Left lung (tissue), 4 donors: ENCODE measurements at regions not wholly inside any gene's neighbourhood (a gene's known extent, or its start where the extent isn't known, plus 50 kb on each side); places are given as distances from the start of the nearest gene placed in this dataset.

ENCODE experiments used
- ATAC-seq: fragments of 200-7000 bp; cut with Tn5 transposase; one replicate; pipeline ENCODE4 v1.9.1; 2020; ENCODE audit warnings: moderate library complexity
- DNase-seq, 4 donors: peaks; one replicate each; pipeline ENCODE4 v3.0.0-alpha.2; 2013 to 2020
- H3K27ac ChIP-seq, 2 donors: fragments of 200-600 bp; sonication (generic) in 1 of 2; one replicate each; pipeline versions ENCODE4 v1.5.0 to v1.8.0; 2020 to 2021
- H3K27me3 ChIP-seq, 2 donors: fragments of 200-600 bp; sonication (generic) in 1 of 2; one replicate each; pipeline versions ENCODE4 v1.5.0 to v1.8.0; 2020 to 2021
- H3K36me3 ChIP-seq, 2 donors: fragments of 200-600 bp; sonication (generic) in 1 of 2; one replicate each; pipeline versions ENCODE4 v1.5.0 to v1.8.0; 2020 to 2021
- H3K4me1 ChIP-seq, 2 donors: fragments of 200-600 bp; one replicate each; pipeline ENCODE4 v1.8.0; 2021
- H3K4me3 ChIP-seq, 2 donors: fragments of 200-600 bp; sonication (generic) in 1 of 2; one replicate each; pipeline versions ENCODE4 v1.5.0 to v1.8.0; 2020 to 2021; ENCODE audit warnings: mild to moderate bottlenecking in 1 of 2
- H3K9me3 ChIP-seq, 2 donors: fragments of 200-600 bp; sonication (generic) in 1 of 2; one replicate each; pipeline versions ENCODE4 v1.5.0 to v1.8.0; 2020 to 2021
- CTCF ChIP-seq, 2 donors: fragments of 200-600 bp; sonication (generic) in 1 of 2; IDR thresholded peaks; one replicate each; pipeline versions ENCODE4 v1.5.0 to v1.8.0; 2021; ENCODE audit warnings: antibody characterized with exemption in 2 of 2
- intact Hi-C, 2 donors: fragments of 100-400 bp; cut with DNase I; formaldehyde crosslinking; loops; one replicate each; pipeline versions ENCODE4 v1.11.2 to v1.14.2; 2022
- donor health status: DM: no; HTN: yes; CAD: no.
- donor health status: DM: no; HTN: no; CAD: no.

GRCh38 chr21:17071093-17071492, 441.8 kb upstream of the CXADR start:
- DNase-seq (no peak), ATAC-seq (no peak)
- intact Hi-C loops: no loop called here
- no peaks in the 10 kb centered on the region for H3K27me3 ChIP-seq
- H3K4me3 ChIP-seq: no peak overlapping the region
- H3K9me3 ChIP-seq: peaks cover 0 to 9% of the 10 kb centered on the region in 2 donors
- no peaks in the 10 kb centered on the region for H3K36me3 ChIP-seq
- H3K27ac ChIP-seq: no peak overlapping the region
- TF ChIP-seq CTCF (IDR thresholded peaks at IDR 0.05): no peak
- H3K4me1 ChIP-seq: no peaks in the 10 kb centered on the region

- ATAC-seq (no peak), DNase-seq (no peak)
- Histone ChIP-seq H3K4me1 (no peaks in the 10 kb centered on the region), H3K9me3 (no peaks in the 10 kb centered on the region), H3K27me3 (no peaks in the 10 kb centered on the region), H3K27ac (no peak overlapping the region), H3K36me3 (no peaks in the 10 kb centered on the region), H3K4me3 (no peak overlapping the region)
- intact Hi-C loops: no loop called here
- TF ChIP-seq CTCF (IDR thresholded peaks at IDR 0.05): no peak
Observed at GRCh38 chr21:17081193-17081592, 431.6 kb upstream of the CXADR start.

- Histone ChIP-seq H3K4me3 (no peak overlapping the region), H3K9me3 (no peaks in the 10 kb centered on the region), H3K4me1 (no peaks in the 10 kb centered on the region), H3K27me3 (no peaks in the 10 kb centered on the region), H3K36me3 (no peaks in the 10 kb centered on the region), H3K27ac (no peak overlapping the region)
- no peak for TF ChIP-seq CTCF (IDR thresholded peaks at IDR 0.05)
- DNase-seq (no peak), ATAC-seq (no peak)
- intact Hi-C loops: no loop called here
Observed at GRCh38 chr21:17082843-17083483, 429.9 kb upstream of the CXADR start.

GRCh38 chr21:17085707-17086106, 427.1 kb upstream of the CXADR start:
- DNase-seq: peak in 2 of 4 donors; percentile 15 to 42
- no peak for TF ChIP-seq CTCF (IDR thresholded peaks at IDR 0.05)
- H3K36me3 ChIP-seq: no peaks in the 10 kb centered on the region
- no peaks in the 10 kb centered on the region for H3K4me1 ChIP-seq
- H3K27me3 ChIP-seq: no peaks in the 10 kb centered on the region
- no peak overlapping the region for H3K4me3 ChIP-seq
- no peak for ATAC-seq
- intact Hi-C loops: no loop called here
- H3K9me3 ChIP-seq: peaks cover 0 to 2% of the 10 kb centered on the region in 2 donors
- no peak overlapping the region for H3K27ac ChIP-seq

GRCh38 chr21:17088500-17088899, 424.3 kb upstream of the CXADR start:
- no peaks in the 10 kb centered on the region for H3K4me1 ChIP-seq
- no peaks in the 10 kb centered on the region for H3K36me3 ChIP-seq
- H3K4me3 ChIP-seq: no peak overlapping the region
- DNase-seq (no peak), ATAC-seq (no peak)
- no peak overlapping the region for H3K27ac ChIP-seq
- H3K27me3 ChIP-seq: no peaks in the 10 kb centered on the region
- peaks cover 0 to 7% of the 10 kb centered on the region in 2 donors for H3K9me3 ChIP-seq
- no peak for TF ChIP-seq CTCF (IDR thresholded peaks at IDR 0.05)
- intact Hi-C loops: no loop called here
